ENCODE measurements at regions not wholly inside any gene's neighbourhood (a gene's known extent, or its start where the extent isn't known, plus 50 kb on each side); places are given as distances from the start of the nearest gene placed in this dataset.

GRCh38 chr4:159516556-159517140, 413.8 kb downstream of the RAPGEF2 start:
- Mint-ChIP-seq H3K4me1 (ENCODE audit: low read depth) (peaks cover 16% of the 10 kb centered on the region), H3K36me3 (ENCODE audit: low read depth) (no peaks in the 10 kb centered on the region), H3K9me3 (ENCODE audit: low read depth) (no peaks in the 10 kb centered on the region), H3K27me3 (ENCODE audit: low read depth) (peaks cover 11% of the 10 kb centered on the region), H3K27ac (ENCODE audit: unreplicated experiment) (no peak overlapping the region), H3K4me3 (ENCODE audit: unreplicated experiment) (no peak overlapping the region)
- DNase-seq (ENCODE audit: low spot score), result no peak
- TF ChIP-seq, protein P1, sequence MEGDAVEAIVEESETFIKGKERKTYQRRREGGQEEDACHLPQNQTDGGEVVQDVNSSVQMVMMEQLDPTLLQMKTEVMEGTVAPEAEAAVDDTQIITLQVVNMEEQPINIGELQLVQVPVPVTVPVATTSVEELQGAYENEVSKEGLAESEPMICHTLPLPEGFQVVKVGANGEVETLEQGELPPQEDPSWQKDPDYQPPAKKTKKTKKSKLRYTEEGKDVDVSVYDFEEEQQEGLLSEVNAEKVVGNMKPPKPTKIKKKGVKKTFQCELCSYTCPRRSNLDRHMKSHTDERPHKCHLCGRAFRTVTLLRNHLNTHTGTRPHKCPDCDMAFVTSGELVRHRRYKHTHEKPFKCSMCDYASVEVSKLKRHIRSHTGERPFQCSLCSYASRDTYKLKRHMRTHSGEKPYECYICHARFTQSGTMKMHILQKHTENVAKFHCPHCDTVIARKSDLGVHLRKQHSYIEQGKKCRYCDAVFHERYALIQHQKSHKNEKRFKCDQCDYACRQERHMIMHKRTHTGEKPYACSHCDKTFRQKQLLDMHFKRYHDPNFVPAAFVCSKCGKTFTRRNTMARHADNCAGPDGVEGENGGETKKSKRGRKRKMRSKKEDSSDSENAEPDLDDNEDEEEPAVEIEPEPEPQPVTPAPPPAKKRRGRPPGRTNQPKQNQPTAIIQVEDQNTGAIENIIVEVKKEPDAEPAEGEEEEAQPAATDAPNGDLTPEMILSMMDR (IDR thresholded peaks at IDR 0.05), result no peak

GRCh38 chr4:159520074-159520473, 417.2 kb downstream of the RAPGEF2 start:
- TF ChIP-seq, protein P1 (IDR thresholded peaks at IDR 0.05), result no peak
- Mint-ChIP-seq H3K4me1 (ENCODE audit: low read depth) (peaks cover 16% of the 10 kb centered on the region), H3K27ac (ENCODE audit: unreplicated experiment) (no peak overlapping the region), H3K9me3 (ENCODE audit: low read depth) (no peaks in the 10 kb centered on the region), H3K27me3 (ENCODE audit: low read depth) (peaks cover 6% of the 10 kb centered on the region), H3K4me3 (ENCODE audit: unreplicated experiment) (no peak overlapping the region), H3K36me3 (ENCODE audit: low read depth) (no peaks in the 10 kb centered on the region)
- no peak for DNase-seq (ENCODE audit: low spot score)

DNA sequence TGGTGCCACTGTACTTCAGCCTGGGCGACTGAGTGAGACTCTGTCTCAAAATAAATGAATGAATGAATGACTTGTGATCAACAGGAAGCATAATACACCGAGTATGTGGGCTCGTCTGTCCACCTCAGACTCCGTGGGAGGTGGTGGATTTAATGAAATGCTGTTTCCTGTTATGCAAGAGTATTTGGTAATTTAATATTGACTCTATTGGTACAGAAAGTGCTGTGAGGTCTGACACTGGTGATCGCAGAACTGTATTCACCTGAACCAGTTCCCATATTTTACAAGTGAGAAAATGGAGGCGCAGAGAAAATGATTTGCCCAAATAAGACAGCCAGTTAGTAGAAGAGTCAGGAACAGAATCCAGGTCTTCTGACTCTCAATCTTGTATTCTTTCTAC, 423.3 kb downstream of the RAPGEF2 start:
- TF ChIP-seq, protein P1 (IDR thresholded peaks at IDR 0.05), result no peak
- H3K9me3 Mint-ChIP-seq (ENCODE audit: low read depth), result peaks cover 7% of the 10 kb centered on the region
- H3K27ac Mint-ChIP-seq (ENCODE audit: unreplicated experiment), result no peak overlapping the region
- no peaks in the 10 kb centered on the region for H3K36me3 Mint-ChIP-seq (ENCODE audit: low read depth)
- peaks cover 5% of the 10 kb centered on the region for H3K27me3 Mint-ChIP-seq (ENCODE audit: low read depth)
- no peak for DNase-seq (ENCODE audit: low spot score)
- H3K4me1 Mint-ChIP-seq (ENCODE audit: low read depth), result no peaks in the 10 kb centered on the region
- H3K4me3 Mint-ChIP-seq (ENCODE audit: unreplicated experiment), result no peak overlapping the region

- H3K4me1 Mint-ChIP-seq (ENCODE audit: low read depth), result no peaks in the 10 kb centered on the region
- DNase-seq (ENCODE audit: low spot score), result no peak
- no peak overlapping the region for H3K27ac Mint-ChIP-seq (ENCODE audit: unreplicated experiment)
- peaks cover 2% of the 10 kb centered on the region for H3K36me3 Mint-ChIP-seq (ENCODE audit: low read depth)
- peaks cover 20% of the 10 kb centered on the region for H3K9me3 Mint-ChIP-seq (ENCODE audit: low read depth)
- H3K27me3 Mint-ChIP-seq (ENCODE audit: low read depth), result peaks cover 23% of the 10 kb centered on the region
- TF ChIP-seq, protein P1 (IDR thresholded peaks at IDR 0.05), result no peak
- H3K4me3 Mint-ChIP-seq (ENCODE audit: unreplicated experiment), result no peak overlapping the region
Measured at GRCh38 chr4:159534655-159535054, 431.8 kb downstream of the RAPGEF2 start.

DNA sequence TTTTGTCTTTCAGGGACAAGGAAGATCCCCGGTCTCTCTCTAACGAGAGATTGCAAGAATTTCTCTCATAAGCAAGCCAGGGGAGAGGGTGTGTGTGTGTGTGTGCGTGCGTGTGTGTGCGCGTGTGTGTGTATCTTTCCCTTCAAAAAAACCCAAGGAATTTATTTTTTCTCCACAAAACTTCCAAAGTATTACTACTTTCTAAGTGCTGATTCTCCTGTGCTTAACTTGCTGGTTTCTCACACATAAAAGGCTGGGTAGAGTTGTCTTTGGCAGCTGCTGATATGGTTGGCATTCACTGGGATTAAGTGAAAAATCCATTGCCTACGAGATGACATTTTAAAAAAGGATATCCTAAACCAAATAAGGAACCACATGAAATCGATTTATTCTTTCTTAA, 435.7 kb downstream of the RAPGEF2 start:
- Mint-ChIP-seq H3K27ac (ENCODE audit: unreplicated experiment) (no peak overlapping the region), H3K36me3 (ENCODE audit: low read depth) (peaks cover 2% of the 10 kb centered on the region)

More for the DNA sequence above, 435.7 kb downstream of the RAPGEF2 start:
- no peak overlapping the region for H3K4me3 Mint-ChIP-seq (ENCODE audit: unreplicated experiment)
- H3K4me1 Mint-ChIP-seq (ENCODE audit: low read depth), result no peaks in the 10 kb centered on the region
- H3K27me3 Mint-ChIP-seq (ENCODE audit: low read depth), result peaks cover 28% of the 10 kb centered on the region
- peaks cover 16% of the 10 kb centered on the region for H3K9me3 Mint-ChIP-seq (ENCODE audit: low read depth)
- TF ChIP-seq, protein P1 (IDR thresholded peaks at IDR 0.05), result no peak
- DNase-seq (ENCODE audit: low spot score), result no peak
